ENCODE measurements at regions not wholly inside any gene's neighbourhood (a gene's known extent, or its start where the extent isn't known, plus 50 kb on each side); places are given as distances from the start of the nearest gene placed in this dataset.

DNA sequence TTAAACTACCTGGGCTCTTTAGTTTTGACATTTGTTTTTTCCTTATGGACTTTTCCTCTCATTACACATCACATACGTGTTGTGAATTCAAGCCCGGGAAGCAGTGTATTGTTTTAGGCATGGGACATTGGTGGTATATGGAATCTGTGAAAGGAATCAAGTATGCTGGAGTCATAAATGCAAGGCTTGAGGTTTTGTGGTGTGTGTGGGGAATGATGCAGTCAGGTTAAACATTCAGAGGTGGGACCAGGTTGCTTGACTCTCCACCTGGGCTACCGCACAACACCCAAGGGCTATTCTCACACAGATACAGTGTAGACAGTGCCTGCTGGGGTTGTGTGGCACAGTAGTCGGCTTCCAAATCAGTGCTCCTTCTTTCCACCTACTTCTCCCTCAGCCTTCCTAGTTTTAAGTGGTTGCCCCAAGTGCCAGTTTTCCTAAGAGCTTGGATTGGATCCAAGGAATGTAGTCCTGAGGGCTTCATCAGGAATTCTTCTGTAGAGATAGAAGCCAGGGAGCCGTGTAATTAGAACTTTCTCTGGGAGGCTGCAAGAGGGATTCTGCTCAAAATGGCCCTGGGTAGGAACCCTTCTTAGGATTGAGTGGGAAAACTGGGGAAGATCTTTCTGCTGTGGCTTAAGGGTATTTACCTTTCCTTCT is 243.7 kb downstream of the C12orf75 start:
- intact Hi-C loops (cut with DNase I) = no loop called here
- Histone ChIP-seq H3K4me3 (no peak overlapping the region), H3K27me3 (no peaks in the 10 kb centered on the region), H3K4me1 (no peaks in the 10 kb centered on the region), H3K9me3 (no peaks in the 10 kb centered on the region), H3K27ac (no peak overlapping the region), H3K36me3 (no peaks in the 10 kb centered on the region)
- DNase-seq (ENCODE audit: extremely low spot score in 2 of 2) = no peak
- TF ChIP-seq, protein P1, sequence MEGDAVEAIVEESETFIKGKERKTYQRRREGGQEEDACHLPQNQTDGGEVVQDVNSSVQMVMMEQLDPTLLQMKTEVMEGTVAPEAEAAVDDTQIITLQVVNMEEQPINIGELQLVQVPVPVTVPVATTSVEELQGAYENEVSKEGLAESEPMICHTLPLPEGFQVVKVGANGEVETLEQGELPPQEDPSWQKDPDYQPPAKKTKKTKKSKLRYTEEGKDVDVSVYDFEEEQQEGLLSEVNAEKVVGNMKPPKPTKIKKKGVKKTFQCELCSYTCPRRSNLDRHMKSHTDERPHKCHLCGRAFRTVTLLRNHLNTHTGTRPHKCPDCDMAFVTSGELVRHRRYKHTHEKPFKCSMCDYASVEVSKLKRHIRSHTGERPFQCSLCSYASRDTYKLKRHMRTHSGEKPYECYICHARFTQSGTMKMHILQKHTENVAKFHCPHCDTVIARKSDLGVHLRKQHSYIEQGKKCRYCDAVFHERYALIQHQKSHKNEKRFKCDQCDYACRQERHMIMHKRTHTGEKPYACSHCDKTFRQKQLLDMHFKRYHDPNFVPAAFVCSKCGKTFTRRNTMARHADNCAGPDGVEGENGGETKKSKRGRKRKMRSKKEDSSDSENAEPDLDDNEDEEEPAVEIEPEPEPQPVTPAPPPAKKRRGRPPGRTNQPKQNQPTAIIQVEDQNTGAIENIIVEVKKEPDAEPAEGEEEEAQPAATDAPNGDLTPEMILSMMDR (IDR thresholded peaks at IDR 0.05) = no peak
- TF ChIP-seq POLR2AphosphoS5 (IDR thresholded peaks at IDR 0.05; ENCODE audit: insufficient read depth in 1 of 2, low read depth in 1 of 2) = no peak
- no peak for TF ChIP-seq POLR2A (IDR thresholded peaks at IDR 0.05)

DNA sequence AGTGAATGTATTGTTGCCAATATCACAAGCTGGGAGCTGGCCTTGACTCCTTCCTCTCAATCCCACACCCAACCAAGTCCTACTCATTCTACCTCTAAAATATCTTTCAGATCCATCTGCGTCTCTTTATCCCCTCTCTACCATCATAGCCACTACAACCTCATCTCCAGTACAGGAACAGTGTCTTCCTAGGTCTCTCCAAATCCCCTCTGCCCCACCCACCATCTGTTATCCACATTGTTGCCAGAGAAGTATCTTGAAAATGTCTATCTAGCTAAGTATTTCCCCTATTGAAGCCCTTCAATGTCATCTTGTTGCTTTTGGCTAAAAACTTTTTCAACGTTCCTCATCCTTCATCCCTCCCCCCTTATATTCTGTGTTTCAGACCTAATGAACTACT is 244.7 kb downstream of the C12orf75 start:
- H3K4me1 ChIP-seq = no peaks in the 10 kb centered on the region
- H3K9me3 ChIP-seq = no peaks in the 10 kb centered on the region
- H3K4me3 ChIP-seq = no peak overlapping the region
- no peaks in the 10 kb centered on the region for H3K36me3 ChIP-seq
- no peak for DNase-seq (ENCODE audit: extremely low spot score in 2 of 2)
- no peak overlapping the region for H3K27ac ChIP-seq
- intact Hi-C loops (cut with DNase I) = no loop called here
- no peaks in the 10 kb centered on the region for H3K27me3 ChIP-seq
- no peak for TF ChIP-seq POLR2A (IDR thresholded peaks at IDR 0.05)
- TF ChIP-seq, protein P1 (IDR thresholded peaks at IDR 0.05) = no peak
- no peak for TF ChIP-seq POLR2AphosphoS5 (IDR thresholded peaks at IDR 0.05; ENCODE audit: insufficient read depth in 1 of 2, low read depth in 1 of 2)

DNA sequence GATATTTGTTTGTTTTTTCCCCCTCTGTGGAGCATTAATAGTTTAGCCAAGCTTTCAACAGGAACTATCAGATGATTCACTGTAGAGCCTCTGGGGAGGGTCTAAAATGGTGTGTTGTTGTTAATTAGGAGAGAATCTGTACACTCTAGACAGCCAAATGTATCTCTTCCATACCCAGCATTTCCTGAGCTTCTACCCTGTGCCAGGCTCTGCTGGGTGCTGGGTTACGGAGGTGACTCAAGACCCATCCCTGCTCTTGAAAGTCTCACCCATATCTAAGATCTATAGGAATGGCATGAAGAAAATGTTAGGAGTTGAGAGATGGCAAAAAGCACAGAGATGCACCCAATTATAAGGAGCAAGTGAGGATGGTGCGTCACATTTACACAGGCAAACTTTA is 245.8 kb downstream of the C12orf75 start:
- Histone ChIP-seq H3K9me3 (no peaks in the 10 kb centered on the region), H3K4me3 (no peak overlapping the region), H3K27me3 (no peaks in the 10 kb centered on the region), H3K4me1 (no peaks in the 10 kb centered on the region), H3K36me3 (no peaks in the 10 kb centered on the region), H3K27ac (no peak overlapping the region)
- no peak for TF ChIP-seq POLR2A (IDR thresholded peaks at IDR 0.05)
- no peak for TF ChIP-seq POLR2AphosphoS5 (IDR thresholded peaks at IDR 0.05; ENCODE audit: insufficient read depth in 1 of 2, low read depth in 1 of 2)
- TF ChIP-seq, protein P1 (IDR thresholded peaks at IDR 0.05) = no peak
- intact Hi-C loops (cut with DNase I) = no loop called here
- DNase-seq (ENCODE audit: extremely low spot score in 2 of 2) = no peak

DNA sequence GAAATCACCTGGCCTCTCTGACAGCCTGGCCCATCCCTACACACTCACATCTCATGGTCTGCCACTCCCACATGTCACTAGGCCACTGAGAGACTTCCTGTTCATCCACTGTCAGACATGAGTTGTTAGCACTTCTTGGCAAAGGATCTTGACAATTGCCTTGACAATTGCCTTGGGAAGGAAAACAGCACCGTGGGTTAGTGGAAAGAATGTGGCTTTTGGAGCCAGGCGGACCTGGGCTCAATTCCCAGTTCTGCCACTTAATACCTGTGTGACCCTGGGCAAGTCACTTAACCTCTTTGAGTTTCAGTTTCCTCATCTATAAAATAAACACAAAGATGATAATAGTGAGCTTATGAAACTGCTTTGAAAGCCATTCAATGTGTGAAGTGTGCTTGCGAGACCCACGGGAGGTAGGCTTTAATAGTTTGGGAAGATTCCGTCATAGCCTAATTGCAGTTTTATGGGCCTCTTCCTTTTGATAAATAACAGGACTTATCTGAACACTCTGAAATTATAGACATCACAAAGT is 250.4 kb downstream of the C12orf75 start:
- TF ChIP-seq, protein P1 (IDR thresholded peaks at IDR 0.05) = no peak
- peak in 1 of 2 donors; percentile 91 for TF ChIP-seq POLR2AphosphoS5 (IDR thresholded peaks at IDR 0.05; ENCODE audit: insufficient read depth in 1 of 2, low read depth in 1 of 2)
- Histone ChIP-seq H3K9me3 (no peaks in the 10 kb centered on the region), H3K27ac (peak overlapping the region; percentile 16), H3K27me3 (no peaks in the 10 kb centered on the region), H3K36me3 (no peaks in the 10 kb centered on the region), H3K4me3 (no peak overlapping the region), H3K4me1 (no peaks in the 10 kb centered on the region)
- no peak for DNase-seq (ENCODE audit: extremely low spot score in 2 of 2)
- intact Hi-C loops (cut with DNase I) = no loop called here

DNA sequence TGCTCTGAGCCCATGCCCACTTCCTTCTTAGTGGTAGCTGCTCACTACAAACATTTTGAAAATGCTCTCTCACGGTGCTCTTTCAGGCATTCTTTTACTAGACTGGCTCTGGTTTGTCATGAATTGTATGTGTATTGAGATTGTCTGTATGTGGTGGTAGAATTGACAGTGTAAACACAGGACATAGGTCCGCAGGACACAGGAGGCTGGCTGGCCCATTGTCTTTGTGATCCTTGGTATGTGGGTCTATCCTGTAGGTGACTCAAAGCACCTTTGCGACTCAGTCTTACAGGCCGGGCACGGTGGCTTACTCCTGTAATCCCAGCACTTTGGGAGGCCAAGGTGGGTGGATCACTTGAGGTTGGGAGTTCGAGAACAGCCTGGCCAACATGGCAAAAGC is 250.9 kb downstream of the C12orf75 start:
- H3K36me3 ChIP-seq = no peaks in the 10 kb centered on the region
- TF ChIP-seq, protein P1 (IDR thresholded peaks at IDR 0.05) = no peak
- no peak for TF ChIP-seq POLR2AphosphoS5 (IDR thresholded peaks at IDR 0.05; ENCODE audit: insufficient read depth in 1 of 2, low read depth in 1 of 2)
- TF ChIP-seq POLR2A (IDR thresholded peaks at IDR 0.05) = no peak
- H3K4me3 ChIP-seq = no peak overlapping the region
- no peaks in the 10 kb centered on the region for H3K4me1 ChIP-seq
- no peak overlapping the region for H3K27ac ChIP-seq
- no peak for DNase-seq (ENCODE audit: extremely low spot score in 2 of 2)
- intact Hi-C loops (cut with DNase I) = no loop called here
- H3K27me3 ChIP-seq = no peaks in the 10 kb centered on the region
- H3K9me3 ChIP-seq = no peaks in the 10 kb centered on the region
